Astrocyte of the spinal cord (primary cell): ENCODE measurements at regions not wholly inside any gene's neighbourhood (a gene's known extent, or its start where the extent isn't known, plus 50 kb on each side); places are given as distances from the start of the nearest gene placed in this dataset.
"Not testable (repeated sequence)": the region's sequence is repeated elsewhere in the genome, so short reads cannot be mapped to it uniquely, and the experiment has no call there.

Source experiments
- DNase-seq: peaks from one replicate; pipeline ENCODE4 v3.0.0; 2011; ENCODE audit warnings: low read depth, low spot score
- H3K4me3 ChIP-seq: 2 replicates; pipeline ENCODE4 v1.5.1; 2011; ENCODE audit warnings: low read depth, mild to moderate bottlenecking, low read length, moderate library complexity
- CTCF ChIP-seq: IDR thresholded peaks from 2 replicates; pipeline ENCODE4 v1.5.1; 2012; ENCODE audit warnings: low read depth, mild to moderate bottlenecking, low read length, inconsistent platforms
- in situ Hi-C: cut with HindIII; loops from 2 replicates; pipeline ENCODE4 v1.10.0; 2017; ENCODE audit warnings: low sequenced_read_pairs

GRCh38 chr3:18558507-18558906 is 133.4 kb upstream of the SATB1 start:
- no peak for TF ChIP-seq CTCF
- in situ Hi-C loops: no loop called here
- no peak overlapping the region for H3K4me3 ChIP-seq
- no peak for DNase-seq

- in situ Hi-C loops: no loop called here
- no peak overlapping the region for H3K4me3 ChIP-seq
- no peak for DNase-seq
- no peak for TF ChIP-seq CTCF
Measured at GRCh38 chr3:18557216-18557615, 132.1 kb upstream of the SATB1 start.

- in situ Hi-C loops: no loop called here
- TF ChIP-seq CTCF: no peak
- DNase-seq: peak; percentile 47
- no peak overlapping the region for H3K4me3 ChIP-seq
Measured at GRCh38 chr3:18556503-18557135, 131.5 kb upstream of the SATB1 start.

GRCh38 chr3:18556001-18556408 is 130.9 kb upstream of the SATB1 start:
- no peak for TF ChIP-seq CTCF
- DNase-seq: no peak
- in situ Hi-C loops: no loop called here
- no peak overlapping the region for H3K4me3 ChIP-seq

GRCh38 chr3:18552579-18553105 is 127.5 kb upstream of the SATB1 start:
- H3K4me3 ChIP-seq, DNase-seq, in situ Hi-C loops: not testable (repeated sequence)

GRCh38 chr3:18546632-18547031 is 121.5 kb upstream of the SATB1 start:
- TF ChIP-seq CTCF: no peak
- in situ Hi-C loops: no loop called here

GRCh38 chr3:18544146-18544545 is 119.0 kb upstream of the SATB1 start:
- in situ Hi-C loops: no loop called here
- no peak for TF ChIP-seq CTCF
- no peak for DNase-seq
- H3K4me3 ChIP-seq: no peak overlapping the region

More at GRCh38 chr3:18546632-18547031, 121.5 kb upstream of the SATB1 start:
- H3K4me3 ChIP-seq: no peak overlapping the region
- no peak for DNase-seq
